ENCODE measurements at regions not wholly inside any gene's neighbourhood (a gene's known extent, or its start where the extent isn't known, plus 50 kb on each side); places are given as distances from the start of the nearest gene placed in this dataset.

- Histone ChIP-seq H3K27me3 (ENCODE audit: control insufficient read depth in 3 of 3, insufficient read depth in 3 of 3, low read depth in 1 of 3, low read length in 3 of 3) (no peaks in the 10 kb centered on the region), H2AFZ (ENCODE audit: low read length) (no peak overlapping the region), H3K4me3 (ENCODE audit: low read length in 2 of 2) (no peak overlapping the region), H3K9ac (ENCODE audit: low read depth, low read length, poor library complexity) (no peak overlapping the region), H2AK5ac (ENCODE audit: low read depth, low read length) (no peak overlapping the region), H3K79me1 (ENCODE audit: low read depth, low read length) (no peaks in the 10 kb centered on the region), H3K9me3 (replicated peaks in 1 of 2; ENCODE audit: control insufficient read depth in 2 of 2, insufficient read depth in 1 of 2, low read depth in 1 of 2, low read length in 2 of 2) (no peaks in the 10 kb centered on the region), H3K4me1 (ENCODE audit: control insufficient read depth in 2 of 2, insufficient read depth in 1 of 2, low read depth in 1 of 2, low read length in 2 of 2) (peaks cover 1 to 3% of the 10 kb centered on the region in 2 donors), H3K23ac (ENCODE audit: low read depth, low read length, poor library complexity) (no peak overlapping the region), H2BK120ac (ENCODE audit: low read depth, low read length) (no peak overlapping the region), H3K14ac (ENCODE audit: low read length) (no peak overlapping the region), H3K18ac (ENCODE audit: low read length) (no peak overlapping the region), H3K4me2 (ENCODE audit: insufficient read depth, low read length, poor library complexity, severe bottlenecking) (no peak overlapping the region), H4K8ac (ENCODE audit: low read depth, low read length) (no peak overlapping the region), H2BK15ac (ENCODE audit: low read length) (no peak overlapping the region), H2BK12ac (ENCODE audit: low read length) (no peak overlapping the region), H3K36me3 (replicated peaks in 1 of 2; ENCODE audit: control insufficient read depth in 2 of 2, insufficient read depth in 2 of 2, low read length in 2 of 2) (no peaks in the 10 kb centered on the region), H2BK5ac (ENCODE audit: low read length) (no peak overlapping the region), H3K4ac (ENCODE audit: low read length) (no peak overlapping the region), H3K27ac (replicated peaks; ENCODE audit: low read length) (no peak overlapping the region), H4K91ac (ENCODE audit: low read depth, low read length, poor library complexity) (no peak overlapping the region)
- WGBS, 2 donors (ENCODE audit: extremely low coverage in 2 of 2, insufficient read length in 2 of 2, insufficient replicate concordance in 1 of 2), result no CpG with 5 or more reads among the region's 4 CpGs
- DNase-seq (ENCODE audit: low spot score), result no peak
Observed at GRCh38 chr6:68042339-68043121, 592.6 kb upstream of the ADGRB3 start.

- Histone ChIP-seq H3K9ac (ENCODE audit: low read depth, low read length, poor library complexity) (no peak overlapping the region), H3K79me1 (ENCODE audit: low read depth, low read length) (no peaks in the 10 kb centered on the region), H2AK5ac (ENCODE audit: low read depth, low read length) (no peak overlapping the region), H3K36me3 (replicated peaks in 1 of 2; ENCODE audit: control insufficient read depth in 2 of 2, insufficient read depth in 2 of 2, low read length in 2 of 2) (no peaks in the 10 kb centered on the region), H2BK12ac (ENCODE audit: low read length) (no peak overlapping the region), H3K4ac (ENCODE audit: low read length) (no peak overlapping the region), H3K4me2 (ENCODE audit: insufficient read depth, low read length, poor library complexity, severe bottlenecking) (no peak overlapping the region), H2AFZ (ENCODE audit: low read length) (peak overlapping the region; percentile 78), H3K14ac (ENCODE audit: low read length) (no peak overlapping the region), H3K18ac (ENCODE audit: low read length) (no peak overlapping the region), H2BK15ac (ENCODE audit: low read length) (no peak overlapping the region), H3K4me1 (ENCODE audit: control insufficient read depth in 2 of 2, insufficient read depth in 1 of 2, low read depth in 1 of 2, low read length in 2 of 2) (peaks cover 1 to 3% of the 10 kb centered on the region in 2 donors), H3K23ac (ENCODE audit: low read depth, low read length, poor library complexity) (no peak overlapping the region), H2BK5ac (ENCODE audit: low read length) (no peak overlapping the region), H4K91ac (ENCODE audit: low read depth, low read length, poor library complexity) (no peak overlapping the region), H3K27ac (replicated peaks; ENCODE audit: low read length) (no peak overlapping the region), H3K4me3 (ENCODE audit: low read length in 2 of 2) (no peak overlapping the region), H2BK120ac (ENCODE audit: low read depth, low read length) (no peak overlapping the region), H3K9me3 (replicated peaks in 1 of 2; ENCODE audit: control insufficient read depth in 2 of 2, insufficient read depth in 1 of 2, low read depth in 1 of 2, low read length in 2 of 2) (no peaks in the 10 kb centered on the region), H4K8ac (ENCODE audit: low read depth, low read length) (no peak overlapping the region), H3K27me3 (ENCODE audit: control insufficient read depth in 3 of 3, insufficient read depth in 3 of 3, low read depth in 1 of 3, low read length in 3 of 3) (no peaks in the 10 kb centered on the region)
- no peak for DNase-seq (ENCODE audit: low spot score)
- no CpG with 5 or more reads among the region's 3 CpGs for WGBS, 2 donors (ENCODE audit: extremely low coverage in 2 of 2, insufficient read length in 2 of 2, insufficient replicate concordance in 1 of 2)
Observed at GRCh38 chr6:68040780-68041179, 594.3 kb upstream of the ADGRB3 start.

GRCh38 chr6:68040312-68040778 is 594.7 kb upstream of the ADGRB3 start:
- H2AFZ ChIP-seq (ENCODE audit: low read length), result peak overlapping the region; percentile 78
- H3K18ac ChIP-seq (ENCODE audit: low read length), result no peak overlapping the region
- peaks cover 1 to 3% of the 10 kb centered on the region in 2 donors for H3K4me1 ChIP-seq (ENCODE audit: control insufficient read depth in 2 of 2, insufficient read depth in 1 of 2, low read depth in 1 of 2, low read length in 2 of 2)
- H3K4me2 ChIP-seq (ENCODE audit: insufficient read depth, low read length, poor library complexity, severe bottlenecking), result no peak overlapping the region
- H3K9ac ChIP-seq (ENCODE audit: low read depth, low read length, poor library complexity), result no peak overlapping the region
- no peaks in the 10 kb centered on the region for H3K27me3 ChIP-seq (ENCODE audit: control insufficient read depth in 3 of 3, insufficient read depth in 3 of 3, low read depth in 1 of 3, low read length in 3 of 3)
- no peak overlapping the region for H2BK120ac ChIP-seq (ENCODE audit: low read depth, low read length)
- no peak overlapping the region for H3K14ac ChIP-seq (ENCODE audit: low read length)
- no peak overlapping the region for H4K91ac ChIP-seq (ENCODE audit: low read depth, low read length, poor library complexity)
- no peak overlapping the region for H2AK5ac ChIP-seq (ENCODE audit: low read depth, low read length)
- no peak overlapping the region for H2BK5ac ChIP-seq (ENCODE audit: low read length)
- H3K23ac ChIP-seq (ENCODE audit: low read depth, low read length, poor library complexity), result no peak overlapping the region
- H3K79me1 ChIP-seq (ENCODE audit: low read depth, low read length), result no peaks in the 10 kb centered on the region
- H4K8ac ChIP-seq (ENCODE audit: low read depth, low read length), result no peak overlapping the region
- no peak overlapping the region for H3K4ac ChIP-seq (ENCODE audit: low read length)
- H3K4me3 ChIP-seq (ENCODE audit: low read length in 2 of 2), result no peak overlapping the region
- no peak overlapping the region for H2BK15ac ChIP-seq (ENCODE audit: low read length)
- WGBS, 2 donors (ENCODE audit: extremely low coverage in 2 of 2, insufficient read length in 2 of 2, insufficient replicate concordance in 1 of 2), result no CpG with 5 or more reads among the region's 13 CpGs
- H2BK12ac ChIP-seq (ENCODE audit: low read length), result no peak overlapping the region
- H3K36me3 ChIP-seq (replicated peaks in 1 of 2; ENCODE audit: control insufficient read depth in 2 of 2, insufficient read depth in 2 of 2, low read length in 2 of 2), result no peaks in the 10 kb centered on the region
- no peak for DNase-seq (ENCODE audit: low spot score)
- no peaks in the 10 kb centered on the region for H3K9me3 ChIP-seq (replicated peaks in 1 of 2; ENCODE audit: control insufficient read depth in 2 of 2, insufficient read depth in 1 of 2, low read depth in 1 of 2, low read length in 2 of 2)
- no peak overlapping the region for H3K27ac ChIP-seq (replicated peaks; ENCODE audit: low read length)

GRCh38 chr6:68039641-68040311 is 595.3 kb upstream of the ADGRB3 start:
- H3K9me3 ChIP-seq (replicated peaks in 1 of 2; ENCODE audit: control insufficient read depth in 2 of 2, insufficient read depth in 1 of 2, low read depth in 1 of 2, low read length in 2 of 2), result peaks cover 0 to under 1% of the 10 kb centered on the region in 2 donors
- no peak overlapping the region for H3K4me2 ChIP-seq (ENCODE audit: insufficient read depth, low read length, poor library complexity, severe bottlenecking)
- H3K4ac ChIP-seq (ENCODE audit: low read length), result no peak overlapping the region
- H2BK5ac ChIP-seq (ENCODE audit: low read length), result no peak overlapping the region
- H2BK15ac ChIP-seq (ENCODE audit: low read length), result no peak overlapping the region
- no peaks in the 10 kb centered on the region for H3K79me1 ChIP-seq (ENCODE audit: low read depth, low read length)
- H4K91ac ChIP-seq (ENCODE audit: low read depth, low read length, poor library complexity), result no peak overlapping the region
- H3K27me3 ChIP-seq (ENCODE audit: control insufficient read depth in 3 of 3, insufficient read depth in 3 of 3, low read depth in 1 of 3, low read length in 3 of 3), result no peaks in the 10 kb centered on the region
- no peak overlapping the region for H3K14ac ChIP-seq (ENCODE audit: low read length)
- no peak overlapping the region for H2AK5ac ChIP-seq (ENCODE audit: low read depth, low read length)
- DNase-seq (ENCODE audit: low spot score), result no peak
- H4K8ac ChIP-seq (ENCODE audit: low read depth, low read length), result no peak overlapping the region
- no peaks in the 10 kb centered on the region for H3K36me3 ChIP-seq (replicated peaks in 1 of 2; ENCODE audit: control insufficient read depth in 2 of 2, insufficient read depth in 2 of 2, low read length in 2 of 2)
- H3K4me3 ChIP-seq (ENCODE audit: low read length in 2 of 2), result no peak overlapping the region
- no peak overlapping the region for H3K27ac ChIP-seq (replicated peaks; ENCODE audit: low read length)
- no peak overlapping the region for H3K23ac ChIP-seq (ENCODE audit: low read depth, low read length, poor library complexity)
- peaks cover 1 to 3% of the 10 kb centered on the region in 2 donors for H3K4me1 ChIP-seq (ENCODE audit: control insufficient read depth in 2 of 2, insufficient read depth in 1 of 2, low read depth in 1 of 2, low read length in 2 of 2)
- no peak overlapping the region for H3K9ac ChIP-seq (ENCODE audit: low read depth, low read length, poor library complexity)
- WGBS, 2 donors (ENCODE audit: extremely low coverage in 2 of 2, insufficient read length in 2 of 2, insufficient replicate concordance in 1 of 2), result no CpG with 5 or more reads among the region's 5 CpGs
- peak overlapping the region; percentile 78 for H2AFZ ChIP-seq (ENCODE audit: low read length)
- no peak overlapping the region for H2BK12ac ChIP-seq (ENCODE audit: low read length)
- no peak overlapping the region for H3K18ac ChIP-seq (ENCODE audit: low read length)
- H2BK120ac ChIP-seq (ENCODE audit: low read depth, low read length), result no peak overlapping the region

Measured in neuronal stem cell (in vitro differentiated cells).